ENCODE measurements at regions not wholly inside any gene's neighbourhood (a gene's known extent, or its start where the extent isn't known, plus 50 kb on each side); places are given as distances from the start of the nearest gene placed in this dataset.

- TF ChIP-seq ZNF830 (tag by site-specific recombination; IDR thresholded peaks at IDR 0.05; ENCODE audit: low read depth) (no peak), ZFP69B (tag by site-specific recombination; IDR thresholded peaks at IDR 0.05) (no peak), ZNF366 (tag by site-specific recombination; conservative IDR thresholded peaks at IDR 0.05) (no peak), ZFP41 (tag by site-specific recombination; IDR thresholded peaks at IDR 0.05; ENCODE audit: borderline replicate concordance) (no peak), ZNF19 (tag by site-specific recombination; IDR thresholded peaks at IDR 0.05; ENCODE audit: low read depth) (no peak), ZNF362 (tag by site-specific recombination; IDR thresholded peaks at IDR 0.05) (no peak), EGR2 (tag by site-specific recombination; IDR thresholded peaks at IDR 0.05; ENCODE audit: low read depth) (no peak), ZNF274 (IDR thresholded peaks at IDR 0.05; ENCODE audit: low read length) (no peak), ZNF274 (tag by site-specific recombination; IDR thresholded peaks at IDR 0.05; ENCODE audit: borderline replicate concordance) (no peak)
- TF ChIP-seq, protein P1, sequence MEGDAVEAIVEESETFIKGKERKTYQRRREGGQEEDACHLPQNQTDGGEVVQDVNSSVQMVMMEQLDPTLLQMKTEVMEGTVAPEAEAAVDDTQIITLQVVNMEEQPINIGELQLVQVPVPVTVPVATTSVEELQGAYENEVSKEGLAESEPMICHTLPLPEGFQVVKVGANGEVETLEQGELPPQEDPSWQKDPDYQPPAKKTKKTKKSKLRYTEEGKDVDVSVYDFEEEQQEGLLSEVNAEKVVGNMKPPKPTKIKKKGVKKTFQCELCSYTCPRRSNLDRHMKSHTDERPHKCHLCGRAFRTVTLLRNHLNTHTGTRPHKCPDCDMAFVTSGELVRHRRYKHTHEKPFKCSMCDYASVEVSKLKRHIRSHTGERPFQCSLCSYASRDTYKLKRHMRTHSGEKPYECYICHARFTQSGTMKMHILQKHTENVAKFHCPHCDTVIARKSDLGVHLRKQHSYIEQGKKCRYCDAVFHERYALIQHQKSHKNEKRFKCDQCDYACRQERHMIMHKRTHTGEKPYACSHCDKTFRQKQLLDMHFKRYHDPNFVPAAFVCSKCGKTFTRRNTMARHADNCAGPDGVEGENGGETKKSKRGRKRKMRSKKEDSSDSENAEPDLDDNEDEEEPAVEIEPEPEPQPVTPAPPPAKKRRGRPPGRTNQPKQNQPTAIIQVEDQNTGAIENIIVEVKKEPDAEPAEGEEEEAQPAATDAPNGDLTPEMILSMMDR (tag by site-specific recombination; IDR thresholded peaks at IDR 0.05): no peak
- TF ChIP-seq, protein P2, sequence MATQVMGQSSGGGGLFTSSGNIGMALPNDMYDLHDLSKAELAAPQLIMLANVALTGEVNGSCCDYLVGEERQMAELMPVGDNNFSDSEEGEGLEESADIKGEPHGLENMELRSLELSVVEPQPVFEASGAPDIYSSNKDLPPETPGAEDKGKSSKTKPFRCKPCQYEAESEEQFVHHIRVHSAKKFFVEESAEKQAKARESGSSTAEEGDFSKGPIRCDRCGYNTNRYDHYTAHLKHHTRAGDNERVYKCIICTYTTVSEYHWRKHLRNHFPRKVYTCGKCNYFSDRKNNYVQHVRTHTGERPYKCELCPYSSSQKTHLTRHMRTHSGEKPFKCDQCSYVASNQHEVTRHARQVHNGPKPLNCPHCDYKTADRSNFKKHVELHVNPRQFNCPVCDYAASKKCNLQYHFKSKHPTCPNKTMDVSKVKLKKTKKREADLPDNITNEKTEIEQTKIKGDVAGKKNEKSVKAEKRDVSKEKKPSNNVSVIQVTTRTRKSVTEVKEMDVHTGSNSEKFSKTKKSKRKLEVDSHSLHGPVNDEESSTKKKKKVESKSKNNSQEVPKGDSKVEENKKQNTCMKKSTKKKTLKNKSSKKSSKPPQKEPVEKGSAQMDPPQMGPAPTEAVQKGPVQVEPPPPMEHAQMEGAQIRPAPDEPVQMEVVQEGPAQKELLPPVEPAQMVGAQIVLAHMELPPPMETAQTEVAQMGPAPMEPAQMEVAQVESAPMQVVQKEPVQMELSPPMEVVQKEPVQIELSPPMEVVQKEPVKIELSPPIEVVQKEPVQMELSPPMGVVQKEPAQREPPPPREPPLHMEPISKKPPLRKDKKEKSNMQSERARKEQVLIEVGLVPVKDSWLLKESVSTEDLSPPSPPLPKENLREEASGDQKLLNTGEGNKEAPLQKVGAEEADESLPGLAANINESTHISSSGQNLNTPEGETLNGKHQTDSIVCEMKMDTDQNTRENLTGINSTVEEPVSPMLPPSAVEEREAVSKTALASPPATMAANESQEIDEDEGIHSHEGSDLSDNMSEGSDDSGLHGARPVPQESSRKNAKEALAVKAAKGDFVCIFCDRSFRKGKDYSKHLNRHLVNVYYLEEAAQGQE (tag by site-specific recombination; IDR thresholded peaks at IDR 0.05): no peak
- TF ChIP-seq, protein P3, sequence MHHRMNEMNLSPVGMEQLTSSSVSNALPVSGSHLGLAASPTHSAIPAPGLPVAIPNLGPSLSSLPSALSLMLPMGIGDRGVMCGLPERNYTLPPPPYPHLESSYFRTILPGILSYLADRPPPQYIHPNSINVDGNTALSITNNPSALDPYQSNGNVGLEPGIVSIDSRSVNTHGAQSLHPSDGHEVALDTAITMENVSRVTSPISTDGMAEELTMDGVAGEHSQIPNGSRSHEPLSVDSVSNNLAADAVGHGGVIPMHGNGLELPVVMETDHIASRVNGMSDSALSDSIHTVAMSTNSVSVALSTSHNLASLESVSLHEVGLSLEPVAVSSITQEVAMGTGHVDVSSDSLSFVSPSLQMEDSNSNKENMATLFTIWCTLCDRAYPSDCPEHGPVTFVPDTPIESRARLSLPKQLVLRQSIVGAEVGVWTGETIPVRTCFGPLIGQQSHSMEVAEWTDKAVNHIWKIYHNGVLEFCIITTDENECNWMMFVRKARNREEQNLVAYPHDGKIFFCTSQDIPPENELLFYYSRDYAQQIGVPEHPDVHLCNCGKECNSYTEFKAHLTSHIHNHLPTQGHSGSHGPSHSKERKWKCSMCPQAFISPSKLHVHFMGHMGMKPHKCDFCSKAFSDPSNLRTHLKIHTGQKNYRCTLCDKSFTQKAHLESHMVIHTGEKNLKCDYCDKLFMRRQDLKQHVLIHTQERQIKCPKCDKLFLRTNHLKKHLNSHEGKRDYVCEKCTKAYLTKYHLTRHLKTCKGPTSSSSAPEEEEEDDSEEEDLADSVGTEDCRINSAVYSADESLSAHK (tag by site-specific recombination; IDR thresholded peaks at IDR 0.05): no peak
Observed at GRCh38 chr10:4262449-4262848, 477.4 kb upstream of the KLF6 start.
